Astrocyte of the cerebellum (primary cell): ENCODE measurements at regions not wholly inside any gene's neighbourhood (a gene's known extent, or its start where the extent isn't known, plus 50 kb on each side); places are given as distances from the start of the nearest gene placed in this dataset.
A peak's percentile ranks its signal among the peaks of the same experiment; 100 is the strongest.
"Not testable (repeated sequence)": the region's sequence is repeated elsewhere in the genome, so short reads cannot be mapped to it uniquely, and the experiment has no call there.

ENCODE experiments used
- DNase-seq: peaks from one replicate; pipeline ENCODE4 v3.0.0-alpha.2; 2011; ENCODE audit warnings: low read depth
- H3K4me3 ChIP-seq: 2 replicates; pipeline ENCODE4 v1.5.1; 2011; ENCODE audit warnings: mild to moderate bottlenecking, low read depth, low read length, moderate library complexity
- in situ Hi-C: cut with HindIII; loops from 2 replicates; pipeline ENCODE4 v1.10.0; 2017; ENCODE audit warnings: low sequenced_read_pairs
- TF ChIP-seq, protein P1 (sequence below): IDR thresholded peaks from 2 replicates; pipeline ENCODE4 v1.5.1; 2012; ENCODE audit warnings: low read length, low read depth, moderate library complexity, mild to moderate bottlenecking; ENCODE audit errors: missing control alignments

- TF ChIP-seq, protein P1, sequence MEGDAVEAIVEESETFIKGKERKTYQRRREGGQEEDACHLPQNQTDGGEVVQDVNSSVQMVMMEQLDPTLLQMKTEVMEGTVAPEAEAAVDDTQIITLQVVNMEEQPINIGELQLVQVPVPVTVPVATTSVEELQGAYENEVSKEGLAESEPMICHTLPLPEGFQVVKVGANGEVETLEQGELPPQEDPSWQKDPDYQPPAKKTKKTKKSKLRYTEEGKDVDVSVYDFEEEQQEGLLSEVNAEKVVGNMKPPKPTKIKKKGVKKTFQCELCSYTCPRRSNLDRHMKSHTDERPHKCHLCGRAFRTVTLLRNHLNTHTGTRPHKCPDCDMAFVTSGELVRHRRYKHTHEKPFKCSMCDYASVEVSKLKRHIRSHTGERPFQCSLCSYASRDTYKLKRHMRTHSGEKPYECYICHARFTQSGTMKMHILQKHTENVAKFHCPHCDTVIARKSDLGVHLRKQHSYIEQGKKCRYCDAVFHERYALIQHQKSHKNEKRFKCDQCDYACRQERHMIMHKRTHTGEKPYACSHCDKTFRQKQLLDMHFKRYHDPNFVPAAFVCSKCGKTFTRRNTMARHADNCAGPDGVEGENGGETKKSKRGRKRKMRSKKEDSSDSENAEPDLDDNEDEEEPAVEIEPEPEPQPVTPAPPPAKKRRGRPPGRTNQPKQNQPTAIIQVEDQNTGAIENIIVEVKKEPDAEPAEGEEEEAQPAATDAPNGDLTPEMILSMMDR: no peak
- H3K4me3 ChIP-seq: no peak overlapping the region
- no peak for DNase-seq
- in situ Hi-C loops: no loop called here
Measured at GRCh38 chr21:19523061-19523460, 1119.5 kb upstream of the TMPRSS15 start.

DNA sequence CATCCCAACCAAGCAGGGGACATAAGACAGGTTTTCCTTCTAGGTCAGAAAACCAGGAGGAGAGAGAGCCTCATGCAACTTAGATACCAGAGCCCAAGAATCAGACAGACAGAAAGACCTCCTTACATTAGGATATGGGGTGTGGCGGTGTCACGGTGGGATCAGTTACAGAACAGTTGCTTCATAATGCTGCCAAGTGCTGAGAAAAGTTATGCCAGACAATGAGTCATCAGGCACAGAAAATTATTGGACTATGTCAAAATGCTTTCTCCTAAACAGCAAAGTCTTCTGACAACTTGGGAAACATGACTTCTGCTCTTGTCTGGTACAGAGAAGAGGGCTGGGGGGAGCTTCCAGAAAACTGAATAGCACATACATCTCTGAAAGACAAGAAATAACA, 1120.2 kb upstream of the TMPRSS15 start:
- H3K4me3 ChIP-seq: no peak overlapping the region
- TF ChIP-seq, protein P1: no peak
- in situ Hi-C loops: no loop called here
- peak; percentile 9 for DNase-seq

GRCh38 chr21:19529031-19529430, 1125.4 kb upstream of the TMPRSS15 start:
- in situ Hi-C loops: no loop called here
- H3K4me3 ChIP-seq: no peak overlapping the region
- DNase-seq: no peak
- TF ChIP-seq, protein P1: no peak

GRCh38 chr21:19535356-19535755, 1131.8 kb upstream of the TMPRSS15 start:
- TF ChIP-seq, protein P1: no peak
- in situ Hi-C loops: no loop called here

GRCh38 chr21:19537116-19537515, 1133.5 kb upstream of the TMPRSS15 start:
- in situ Hi-C loops: no loop called here
- no peak for DNase-seq
- TF ChIP-seq, protein P1: no peak
- H3K4me3 ChIP-seq: no peak overlapping the region

More at GRCh38 chr21:19535356-19535755, 1131.8 kb upstream of the TMPRSS15 start:
- H3K4me3 ChIP-seq: no peak overlapping the region
- DNase-seq: no peak

GRCh38 chr21:19540287-19540686, 1136.7 kb upstream of the TMPRSS15 start:
- in situ Hi-C loops: no loop called here
- TF ChIP-seq, protein P1: no peak
- no peak overlapping the region for H3K4me3 ChIP-seq
- DNase-seq: no peak

DNA sequence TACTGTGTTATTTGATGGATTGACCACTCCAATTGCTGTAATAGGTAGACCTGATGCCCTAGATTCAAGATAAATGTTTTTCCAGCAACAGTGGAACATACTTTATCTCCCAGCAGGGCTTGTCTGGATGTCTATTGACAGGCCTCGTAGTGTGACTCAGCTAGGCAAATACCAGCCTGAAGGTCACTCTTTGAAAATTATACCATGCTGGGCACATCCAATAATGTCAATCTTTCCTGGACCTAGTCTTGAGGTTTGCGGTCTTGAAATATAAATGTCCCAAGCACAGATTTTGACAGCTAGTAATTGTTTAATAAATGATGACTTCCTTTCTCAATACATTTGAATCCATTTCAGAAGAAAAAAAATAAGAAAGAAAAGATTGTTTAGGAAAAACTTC, 1138.0 kb upstream of the TMPRSS15 start:
- in situ Hi-C loops: no loop called here
- TF ChIP-seq, protein P1: no peak
- DNase-seq: no peak
- H3K4me3 ChIP-seq: no peak overlapping the region

GRCh38 chr21:19544493-19544892, 1140.9 kb upstream of the TMPRSS15 start:
- in situ Hi-C loops, DNase-seq, H3K4me3 ChIP-seq: not testable (repeated sequence)
